H9 (cell line): ENCODE measurements at regions not wholly inside any gene's neighbourhood (a gene's known extent, or its start where the extent isn't known, plus 50 kb on each side); places are given as distances from the start of the nearest gene placed in this dataset.

Source experiments
- DNase-seq: peaks from one replicate; pipeline ENCODE4 v3.0.0-alpha.2; 2017
- H2AFZ ChIP-seq: one replicate; pipeline ENCODE4 v1.6.1; 2013; ENCODE audit warnings: mild to moderate bottlenecking, low read length, control low read depth, moderate library complexity
- H2AK5ac ChIP-seq: 2 replicates; pipeline ENCODE4 v1.6.1; 2013; ENCODE audit warnings: low read length, control low read depth, mixed read lengths; ENCODE audit not compliant: insufficient read length
- H2BK120ac ChIP-seq: one replicate; pipeline ENCODE4 v1.6.1; 2013; ENCODE audit warnings: low read depth, mild to moderate bottlenecking, low read length, control low read depth, inconsistent platforms; ENCODE audit not compliant: poor library complexity, severe bottlenecking
- H2BK12ac ChIP-seq: 2 replicates; pipeline ENCODE4 v1.6.1; 2013; ENCODE audit warnings: low read length, control low read depth, mixed read lengths, low read depth; ENCODE audit not compliant: insufficient read length
- H2BK15ac ChIP-seq: 2 replicates; pipeline ENCODE4 v1.6.1; 2013; ENCODE audit warnings: low read depth, low read length, control low read depth
- H2BK20ac ChIP-seq: one replicate; pipeline ENCODE4 v1.6.1; 2013; ENCODE audit warnings: low read depth, mild to moderate bottlenecking, low read length, control low read depth, inconsistent platforms; ENCODE audit not compliant: poor library complexity, severe bottlenecking
- H2BK5ac ChIP-seq: 2 replicates; pipeline ENCODE4 v1.6.1; 2013; ENCODE audit warnings: low read length, control low read depth, mixed read lengths; ENCODE audit not compliant: insufficient read length
- H3K14ac ChIP-seq: 2 replicates; pipeline ENCODE4 v1.6.1; 2013; ENCODE audit warnings: low read length, control low read depth; ENCODE audit not compliant: insufficient read depth
- H3K18ac ChIP-seq: 2 replicates; pipeline ENCODE4 v1.6.1; 2013; ENCODE audit warnings: low read depth, mild to moderate bottlenecking, mixed read lengths, low read length, control low read depth; ENCODE audit not compliant: insufficient read length
- H3K23ac ChIP-seq: 2 replicates; pipeline ENCODE4 v1.6.1; 2013; ENCODE audit warnings: low read length, control low read depth, mixed read lengths, low read depth; ENCODE audit not compliant: insufficient read length
- H3K23me2 ChIP-seq: 2 replicates; pipeline ENCODE4 v1.6.1; 2013; ENCODE audit warnings: low read depth, mild to moderate bottlenecking, mixed read lengths, low read length, control low read depth; ENCODE audit not compliant: insufficient read length, poor library complexity, severe bottlenecking
- H3K27ac ChIP-seq: 2 replicates; pipeline ENCODE4 v1.5.1; 2013; ENCODE audit warnings: low read length, control low read depth, mixed read lengths, low read depth; ENCODE audit not compliant: insufficient read length
- H3K27me3 ChIP-seq: 2 replicates; pipeline ENCODE4 v1.6.1; 2013; ENCODE audit warnings: low read length, control low read depth, inconsistent platforms; ENCODE audit not compliant: insufficient read depth
- H3K4ac ChIP-seq: 2 replicates; pipeline ENCODE4 v1.6.1; 2013; ENCODE audit warnings: low read depth, mild to moderate bottlenecking, control low read depth, inconsistent platforms, low read length, moderate library complexity
- H3K4me1 ChIP-seq: 2 replicates; pipeline ENCODE4 v1.6.1; 2013; ENCODE audit warnings: low read length, control low read depth, inconsistent platforms; ENCODE audit not compliant: insufficient read depth
- H3K4me2 ChIP-seq: 2 replicates; pipeline ENCODE4 v1.6.1; 2013; ENCODE audit warnings: low read length, control low read depth, mixed read lengths; ENCODE audit not compliant: insufficient read length, insufficient read depth
- H3K56ac ChIP-seq: 2 replicates; pipeline ENCODE4 v1.6.1; 2013; ENCODE audit warnings: low read depth, mild to moderate bottlenecking, mixed read lengths, low read length, control low read depth; ENCODE audit not compliant: insufficient read length
- H3K79me1 ChIP-seq: 2 replicates; pipeline ENCODE4 v1.6.1; 2013; ENCODE audit warnings: low read depth, mild to moderate bottlenecking, moderate library complexity, low read length, control low read depth, inconsistent platforms; ENCODE audit not compliant: insufficient read depth, poor library complexity, severe bottlenecking
- H3K79me2 ChIP-seq: 2 replicates; pipeline ENCODE4 v1.6.1; 2013; ENCODE audit warnings: low read length, control low read depth, inconsistent platforms; ENCODE audit not compliant: insufficient read depth
- H3K9ac ChIP-seq: 2 replicates; pipeline ENCODE4 v1.6.1; 2013; ENCODE audit warnings: low read length, control low read depth, mixed read lengths; ENCODE audit not compliant: insufficient read length; ENCODE audit errors: extremely low read depth
- H3K9me3 ChIP-seq: one replicate; pipeline ENCODE4 v1.6.1; 2013; ENCODE audit warnings: low read depth, low read length, inconsistent platforms; ENCODE audit not compliant: control insufficient read depth
- H3T11ph ChIP-seq: one replicate; pipeline ENCODE4 v1.6.1; 2013; ENCODE audit warnings: mild to moderate bottlenecking, low read length, control low read depth, inconsistent platforms
- H4K20me1 ChIP-seq: one replicate; pipeline ENCODE4 v1.6.1; 2013; ENCODE audit not compliant: control insufficient read depth, insufficient read length, insufficient read depth
- H4K5ac ChIP-seq: 2 replicates; pipeline ENCODE4 v1.6.1; 2013; ENCODE audit warnings: low read depth, mild to moderate bottlenecking, mixed read lengths, low read length, control low read depth; ENCODE audit not compliant: insufficient read length
- H4K8ac ChIP-seq: replicated peaks from 2 replicates; pipeline ENCODE4 v1.6.1; 2013; ENCODE audit warnings: low read length, control low read depth, mixed read lengths, low read depth; ENCODE audit not compliant: insufficient read length
- H4K91ac ChIP-seq: 2 replicates; pipeline ENCODE4 v1.6.1; 2013; ENCODE audit warnings: low read depth, mild to moderate bottlenecking, moderate library complexity, mixed read lengths, low read length, control low read depth; ENCODE audit not compliant: insufficient read length
- H3K27ac Mint-ChIP-seq, 3 experiments: 2 replicates in 2 of 3; 3 replicates in 1 of 3; pipeline ENCODE4 v1.8.0; 2020 to 2021; ENCODE audit warnings: mixed read lengths in 3 of 3, mild to moderate bottlenecking in 1 of 3, moderate library complexity in 1 of 3
- H3K27me3 Mint-ChIP-seq: 2 replicates; pipeline ENCODE4 v1.8.0; 2021; ENCODE audit warnings: low read depth, mild to moderate bottlenecking, moderate library complexity, mixed read lengths
- H3K36me3 Mint-ChIP-seq, 3 experiments: 2 replicates in 2 of 3; 3 replicates in 1 of 3; pipeline ENCODE4 v1.8.0; 2020 to 2021; ENCODE audit warnings: low read depth in 3 of 3, mixed read lengths in 3 of 3; ENCODE audit not compliant: insufficient read depth in 1 of 3
- H3K4me1 Mint-ChIP-seq, 2 experiments: 2 replicates each; pipeline ENCODE4 v1.8.0; 2020; ENCODE audit warnings: mixed read lengths in 2 of 2
- H3K4me3 Mint-ChIP-seq, 2 experiments: 2 replicates in 1 of 2; 3 replicates in 1 of 2; pipeline ENCODE4 v1.8.0; 2020 to 2021; ENCODE audit warnings: mild to moderate bottlenecking in 2 of 2, mixed read lengths in 2 of 2, moderate library complexity in 1 of 2
- H3K9me3 Mint-ChIP-seq, 2 experiments: 2 replicates in 1 of 2; 3 replicates in 1 of 2; pipeline ENCODE4 v1.8.0; 2020; ENCODE audit warnings: mild to moderate bottlenecking in 2 of 2, mixed read lengths in 2 of 2, moderate library complexity in 1 of 2
- CTCF ChIP-seq: fragments of 200-600 bp; sonication (generic); conservative IDR thresholded peaks from 3 replicates; pipeline ENCODE4 v1.8.0; 2021; ENCODE audit warnings: antibody characterized with exemption, mild to moderate bottlenecking
- whole genome bisulfite sequencing: extraction: QIAGEN DNeasy Blood & Tissue Kit; methylation state at CpG from one replicate; pipeline ENCODE4 v1.1.7; 2013; ENCODE audit warnings: missing lambda C conversion rate, low lambda C conversion rate, mixed read lengths; ENCODE audit not compliant: insufficient read length; ENCODE audit errors: extremely low coverage; 5-methylcytosine and 5-hydroxymethylcytosine counted together

- no peak overlapping the region for H2AK5ac ChIP-seq
- H4K91ac ChIP-seq = no peak overlapping the region
- no peak overlapping the region for H4K8ac ChIP-seq
- Mint-ChIP-seq H3K4me1 (peaks cover 7 to 9% of the 10 kb centered on the region in 2 experiments), H3K9me3 (peaks cover 2 to 5% of the 10 kb centered on the region in 2 experiments; a peak in 3 of 5 replicates), H3K36me3 (peaks cover 0 to 5% (median 2%) of the 10 kb centered on the region in 3 experiments; a peak in 2 of 7 replicates), H3K27ac (no peak overlapping the region; a peak in 1 of 7 replicates), H3K27me3 (peaks cover 3% of the 10 kb centered on the region), H3K4me3 (no peak overlapping the region)
- no peak overlapping the region for H2BK5ac ChIP-seq
- no peak overlapping the region for H3T11ph ChIP-seq
- no peak overlapping the region for H3K27ac ChIP-seq
- no peak overlapping the region for H4K5ac ChIP-seq
- no peaks in the 10 kb centered on the region for H3K9me3 ChIP-seq
- no peak overlapping the region for H3K56ac ChIP-seq
- no peaks in the 10 kb centered on the region for H3K27me3 ChIP-seq
- H3K14ac ChIP-seq = no peak overlapping the region
- no CpG with 5 or more reads among the region's 3 CpGs for WGBS
- H3K9ac ChIP-seq = no peak overlapping the region
- no peaks in the 10 kb centered on the region for H3K79me1 ChIP-seq
- H3K23me2 ChIP-seq = no peaks in the 10 kb centered on the region
- H2AFZ ChIP-seq = no peak overlapping the region
- no peak overlapping the region for H3K18ac ChIP-seq
- H2BK120ac ChIP-seq = no peak overlapping the region
- no peak for TF ChIP-seq CTCF
- DNase-seq = no peak
- no peaks in the 10 kb centered on the region for H3K79me2 ChIP-seq
- no peak overlapping the region for H2BK12ac ChIP-seq
- H3K4me1 ChIP-seq = no peaks in the 10 kb centered on the region
- H3K4me2 ChIP-seq = no peak overlapping the region
- no peak overlapping the region for H3K23ac ChIP-seq
- H2BK15ac ChIP-seq = no peak overlapping the region
- no peaks in the 10 kb centered on the region for H4K20me1 ChIP-seq
- no peak overlapping the region for H3K4ac ChIP-seq
- no peak overlapping the region for H2BK20ac ChIP-seq
Measured at GRCh38 chr4:108377021-108377420, 208.3 kb upstream of the LEF1 start.
